UCSD-AML1 (cell line): ENCODE measurements at regions not wholly inside any gene's neighbourhood (a gene's known extent, or its start where the extent isn't known, plus 50 kb on each side); places are given as distances from the start of the nearest gene placed in this dataset.
"Not testable (repeated sequence)": the region's sequence is repeated elsewhere in the genome, so short reads cannot be mapped to it uniquely, and the experiment has no call there.

ENCODE experiments used
- DNase-seq: peaks from one replicate; lab custom pipeline; 2025; ENCODE audit not compliant: unreplicated experiment; lab: John Stamatoyannopoulos, UW

DNA sequence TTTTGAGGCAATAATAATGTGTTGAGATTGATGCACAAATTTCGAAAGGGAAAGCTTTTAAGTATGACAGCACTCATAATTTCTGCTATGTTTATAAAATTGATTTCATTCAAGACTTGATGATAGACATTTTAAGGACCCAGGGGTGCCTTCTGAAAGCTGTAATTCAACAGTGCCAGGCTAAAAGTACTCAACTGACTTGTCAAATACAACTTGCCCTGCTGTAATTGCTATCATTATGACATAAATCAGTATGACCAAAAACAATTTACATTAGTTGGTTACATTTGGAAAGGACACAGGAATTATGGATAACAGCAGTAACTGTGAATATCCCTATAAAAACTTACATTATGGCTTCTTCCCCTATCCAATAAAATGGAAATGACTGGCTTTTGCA is 178.9 kb downstream of the MMUT start:
- no peak for DNase-seq

DNA sequence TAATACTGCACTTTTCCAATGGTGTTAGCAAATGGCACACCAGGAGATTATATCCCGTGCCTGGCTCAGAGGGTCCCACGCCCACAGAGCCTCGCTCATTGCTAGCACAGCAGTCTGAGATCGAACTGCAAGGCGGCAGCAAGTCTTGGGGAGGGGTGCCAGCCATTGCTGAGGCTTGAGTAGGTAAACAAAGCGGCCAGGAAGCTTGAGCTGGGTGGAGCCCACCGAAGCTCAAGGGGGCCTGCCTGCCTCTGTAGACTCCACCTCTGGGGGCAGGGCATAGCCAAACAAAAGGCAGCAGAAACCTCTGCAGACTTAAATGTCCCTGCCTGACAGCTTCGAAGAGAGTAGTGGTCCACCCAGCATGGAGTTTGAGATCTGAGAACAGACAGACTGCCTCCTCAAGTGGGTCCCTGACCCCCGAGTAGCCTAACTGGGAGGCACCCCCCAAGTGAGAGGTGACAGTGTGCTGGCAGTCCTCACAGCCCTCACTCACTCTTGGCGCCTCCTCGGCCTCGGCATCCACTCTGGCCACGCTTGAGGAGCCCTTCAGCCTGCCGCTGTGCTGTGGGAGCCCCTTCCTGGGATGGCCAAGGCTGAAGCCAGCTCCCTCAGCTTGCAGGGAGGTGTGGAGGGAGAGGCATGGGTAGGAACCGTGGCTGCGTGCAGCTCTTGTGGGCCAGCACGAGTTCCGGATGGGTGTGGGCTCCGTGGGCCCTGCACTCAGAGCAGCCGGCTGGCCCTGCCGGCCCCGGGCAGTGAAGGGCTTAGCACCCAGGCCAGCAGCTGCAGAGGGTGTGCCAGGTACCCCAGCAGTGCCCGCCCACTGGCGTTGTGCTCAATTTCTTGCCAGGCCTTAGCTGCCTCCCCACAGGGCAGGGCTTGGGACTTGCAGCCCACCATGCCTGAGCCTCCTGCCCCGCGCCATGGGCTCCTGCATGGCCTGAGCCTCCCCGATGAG is 188.0 kb downstream of the MMUT start:
- not testable (repeated sequence) for DNase-seq

DNA sequence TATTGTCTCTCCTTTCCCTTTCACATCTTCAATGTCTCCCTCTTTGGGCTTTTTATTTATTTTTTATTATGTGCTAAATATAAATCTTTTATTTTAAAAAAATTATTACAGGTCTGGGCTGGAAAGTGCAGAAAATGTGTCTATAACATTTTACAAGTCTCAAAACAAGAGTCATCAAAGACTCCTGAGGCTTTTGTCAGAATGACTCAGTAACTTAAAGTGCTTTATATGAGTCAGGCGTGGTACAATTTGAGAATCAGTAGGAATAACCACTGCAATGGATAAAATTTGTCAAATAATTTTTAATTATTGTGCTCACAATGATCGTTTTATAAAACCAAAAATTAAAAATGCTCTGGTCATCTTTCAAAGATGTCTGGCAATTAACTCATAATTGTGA is 193.9 kb downstream of the MMUT start:
- no peak for DNase-seq

DNA sequence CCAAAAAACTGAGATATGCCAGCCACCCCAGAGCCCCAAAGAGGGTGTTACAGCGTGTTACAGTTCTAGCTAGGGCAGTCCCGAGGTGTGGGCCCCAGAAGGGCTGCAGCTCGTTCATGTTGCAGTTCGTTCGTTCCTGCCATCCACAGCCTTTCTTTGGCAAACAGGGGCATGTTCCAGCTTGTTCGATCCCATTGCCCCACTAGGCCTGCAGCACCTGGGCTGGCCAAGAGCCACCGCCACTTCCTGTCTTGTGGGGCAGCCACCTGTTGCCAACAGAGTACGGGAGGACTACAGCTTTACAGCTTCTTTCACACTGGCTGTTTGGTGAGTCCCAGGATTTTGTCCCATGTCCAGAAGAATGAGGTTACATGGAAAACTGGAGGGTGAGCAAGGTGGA is 198.1 kb downstream of the MMUT start:
- no peak for DNase-seq

DNA sequence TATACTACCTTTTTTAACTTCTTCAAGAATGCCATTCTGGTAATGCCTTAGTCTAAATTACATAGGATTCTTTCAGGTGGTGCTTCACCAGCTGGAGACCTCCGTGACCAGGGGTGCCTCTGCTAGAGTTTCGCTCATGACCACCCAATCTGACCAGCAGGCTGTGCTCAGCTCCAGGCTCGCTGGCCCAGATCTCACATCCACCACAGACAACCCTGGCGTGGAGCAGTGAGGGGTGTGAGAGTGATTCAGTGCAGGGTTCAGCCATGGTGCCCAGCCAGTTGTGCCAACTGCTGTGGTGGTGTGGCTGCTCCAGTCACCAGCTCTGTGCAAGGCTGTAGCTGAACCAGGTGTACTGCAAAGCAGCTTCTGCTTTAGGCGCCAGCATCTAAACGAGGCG is 198.6 kb downstream of the MMUT start:
- no peak for DNase-seq

DNA sequence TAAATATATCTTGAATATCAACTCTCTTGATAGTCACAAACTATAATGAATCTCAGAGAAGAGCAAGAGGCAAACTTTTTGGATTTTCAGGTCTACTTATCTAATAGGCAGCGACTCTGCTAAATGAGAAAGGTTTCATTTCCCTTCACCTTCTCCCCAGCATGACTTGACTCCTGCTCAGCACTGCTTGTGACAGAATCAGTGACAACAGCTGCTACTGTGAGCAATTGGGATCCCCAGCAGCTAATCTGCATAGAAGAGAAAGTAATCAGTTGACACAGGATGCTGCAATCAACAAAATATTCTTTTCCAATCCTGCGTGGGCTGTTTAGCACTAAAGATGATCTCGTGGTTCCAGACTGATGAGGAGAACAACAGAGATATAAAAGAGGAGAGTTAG is 205.5 kb downstream of the MMUT start:
- no peak for DNase-seq

DNA sequence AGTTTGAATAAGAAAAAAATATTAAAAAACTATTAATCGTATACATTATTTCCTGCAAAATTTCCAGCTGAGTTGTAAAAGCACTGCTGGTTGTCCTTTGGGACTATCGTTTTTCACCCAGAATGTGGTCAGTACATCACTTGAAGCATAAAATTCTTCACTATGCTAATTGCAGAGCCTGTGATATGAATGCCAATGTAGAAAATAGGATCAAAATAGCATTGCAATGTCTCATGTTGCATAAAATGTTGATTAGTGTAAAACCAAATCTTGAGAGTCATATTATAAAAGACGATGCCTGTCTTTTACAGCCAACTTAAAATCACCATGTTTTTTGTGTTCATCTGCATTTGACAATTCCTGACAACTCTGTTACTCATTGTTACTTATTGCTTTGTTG is 207.7 kb downstream of the MMUT start:
- DNase-seq = no peak

DNA sequence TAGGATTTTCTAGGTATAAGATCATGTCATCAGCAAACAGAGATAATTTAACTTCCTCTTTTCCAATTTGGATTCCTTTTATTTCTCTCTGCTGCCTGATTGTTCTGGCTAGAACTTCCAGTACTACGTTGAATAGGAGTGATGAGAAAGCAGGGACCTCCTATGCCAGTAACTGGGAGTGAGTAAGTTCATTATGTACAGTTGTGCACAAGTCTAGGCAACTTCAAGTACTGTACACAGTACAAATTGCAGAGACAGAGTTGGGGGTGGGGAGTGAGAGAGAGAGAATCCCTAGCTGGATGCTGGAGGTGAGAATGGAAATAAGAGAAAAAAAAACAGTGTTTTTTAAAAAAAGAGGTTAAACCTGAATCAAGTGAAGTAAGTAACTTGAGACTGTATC is 210.2 kb downstream of the MMUT start:
- DNase-seq = no peak

DNA sequence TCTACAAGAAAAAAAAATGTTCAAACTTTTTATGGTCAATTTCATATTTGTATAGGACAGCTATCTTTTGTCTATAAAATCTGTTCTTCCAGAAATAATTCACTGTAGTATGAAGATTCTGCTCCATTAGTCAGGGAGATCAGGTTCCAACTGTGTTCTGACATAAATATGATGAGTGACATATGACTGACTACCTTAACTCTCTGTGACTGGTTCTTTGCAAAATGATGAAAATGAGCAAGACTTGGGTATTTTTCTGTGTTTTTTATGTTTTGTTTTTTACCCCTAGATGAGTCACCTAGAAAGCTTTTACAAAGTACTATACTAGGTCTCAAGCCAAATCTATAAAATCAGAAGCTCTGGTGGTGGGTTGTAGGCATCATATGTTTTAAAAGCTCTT is 229.6 kb downstream of the MMUT start:
- no peak for DNase-seq

DNA sequence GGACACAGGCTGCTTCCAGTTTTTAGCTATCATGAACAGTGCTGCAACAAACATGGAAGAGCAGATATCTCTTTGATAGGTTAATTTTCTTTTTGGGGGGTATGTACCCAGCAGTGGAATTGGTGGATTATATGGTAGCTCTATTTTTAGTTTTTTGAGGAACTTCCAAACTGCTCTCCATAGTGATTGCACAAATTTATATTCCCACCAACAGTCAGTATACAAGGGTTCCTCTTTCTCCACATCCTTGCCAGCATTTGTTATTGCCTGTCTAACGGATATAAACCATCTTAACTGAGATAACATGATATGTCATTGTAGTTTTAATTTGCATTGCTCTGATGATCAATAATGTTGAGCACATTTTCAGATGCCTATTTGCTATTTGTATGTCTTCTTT is 237.6 kb downstream of the MMUT start:
- no peak for DNase-seq

DNA sequence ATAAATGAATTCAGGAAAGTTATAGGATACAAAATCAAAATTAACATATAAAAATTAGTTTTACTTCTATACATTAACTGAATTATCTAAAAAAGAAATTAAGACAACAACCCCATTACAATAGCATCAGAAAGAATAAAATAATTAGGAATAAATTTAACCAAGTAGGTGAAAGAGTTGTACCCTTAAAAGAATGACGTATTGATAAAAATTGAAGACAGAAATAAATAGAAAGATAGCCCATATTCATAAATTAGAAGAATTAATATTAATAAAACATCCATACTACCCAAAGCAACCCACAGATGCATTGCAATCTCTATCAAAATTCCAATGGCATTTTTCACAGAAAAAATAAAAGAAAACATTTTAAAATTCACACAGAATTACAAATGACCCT is 242.8 kb downstream of the MMUT start:
- no peak for DNase-seq

DNA sequence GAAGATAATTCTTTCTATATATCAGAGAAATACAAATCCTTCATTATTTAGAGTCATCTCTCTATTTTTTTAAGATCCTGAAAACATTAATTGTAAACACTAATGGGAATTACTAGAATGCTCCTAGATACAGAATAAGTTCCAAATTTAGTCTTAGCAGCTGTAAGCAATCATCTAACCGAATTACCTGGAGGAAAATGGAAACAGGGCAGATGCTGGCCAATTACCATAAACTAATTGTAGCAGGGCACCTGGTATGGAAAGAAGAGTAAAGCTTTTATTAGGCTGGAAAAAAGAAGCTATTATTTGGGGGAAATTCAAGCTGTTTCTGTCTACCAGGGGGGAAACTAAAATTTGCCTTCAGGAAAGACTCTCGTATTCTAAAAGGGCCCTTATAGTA is 257.5 kb downstream of the MMUT start:
- DNase-seq = no peak

DNA sequence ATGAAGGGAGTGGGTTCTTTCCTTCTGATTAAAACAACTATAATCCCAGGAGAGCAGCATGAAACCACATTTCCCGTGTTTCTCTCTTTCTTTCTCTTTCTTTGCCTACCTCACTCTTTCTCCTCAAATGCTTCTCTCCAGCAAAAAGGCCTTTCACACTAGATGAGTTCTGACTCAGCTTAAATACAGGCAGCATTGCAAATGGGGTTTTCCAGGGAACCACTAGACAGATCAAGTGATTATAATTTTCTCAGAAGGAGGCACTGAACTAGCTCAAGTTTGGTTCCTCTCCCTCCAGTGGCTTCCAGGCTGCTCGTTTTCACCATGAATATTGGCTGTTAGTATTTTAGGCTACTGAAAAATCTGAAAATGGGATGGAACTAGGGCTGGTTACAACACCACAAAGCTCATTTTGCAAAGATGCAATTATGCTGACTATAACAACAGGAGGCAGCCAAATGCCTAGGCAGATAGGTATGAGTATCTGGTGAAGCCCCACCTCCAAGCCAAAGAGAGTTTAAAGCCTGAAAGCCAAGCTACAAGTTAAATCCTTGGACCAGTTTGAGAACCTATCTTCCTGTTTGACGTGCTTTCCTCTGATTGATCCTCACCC is 260.0 kb downstream of the MMUT start:
- no peak for DNase-seq

DNA sequence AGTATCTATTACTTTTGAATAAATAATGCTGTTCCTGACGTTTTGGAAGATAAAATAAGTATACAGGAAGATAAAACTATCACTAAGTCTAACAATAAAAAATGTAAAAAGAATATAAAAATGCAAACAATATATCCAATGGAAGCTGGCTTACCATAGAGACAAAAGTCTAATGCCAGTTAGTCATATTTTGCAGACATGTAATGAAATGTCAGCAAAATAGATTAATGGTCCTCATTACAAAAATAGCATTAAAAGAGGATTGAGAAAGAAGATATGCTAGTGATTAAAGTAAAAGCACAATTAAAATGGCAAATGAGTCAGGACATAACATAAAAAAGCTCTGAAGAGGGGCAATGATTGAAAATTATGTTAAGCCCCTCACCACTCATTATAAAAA is 265.0 kb downstream of the MMUT start:
- no peak for DNase-seq

DNA sequence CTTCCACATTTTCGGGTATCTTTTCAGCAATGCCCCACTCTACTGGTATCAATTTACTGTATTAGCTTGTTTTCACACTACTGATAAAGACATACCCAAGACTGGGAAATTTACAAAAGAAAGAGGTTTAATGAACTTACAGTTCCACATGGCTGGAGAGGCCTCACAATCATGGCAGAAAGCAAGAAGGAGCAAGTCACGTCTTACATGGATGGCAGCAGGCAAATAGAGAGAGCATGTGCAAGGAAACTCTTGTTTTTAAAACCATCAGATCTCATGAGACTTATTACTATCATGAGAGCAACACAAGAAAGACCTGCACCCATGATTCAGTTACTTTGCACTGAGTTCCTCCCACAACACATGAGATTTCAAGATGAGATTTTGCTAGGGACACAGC is 300.7 kb downstream of the MMUT start:
- not testable (repeated sequence) for DNase-seq

DNA sequence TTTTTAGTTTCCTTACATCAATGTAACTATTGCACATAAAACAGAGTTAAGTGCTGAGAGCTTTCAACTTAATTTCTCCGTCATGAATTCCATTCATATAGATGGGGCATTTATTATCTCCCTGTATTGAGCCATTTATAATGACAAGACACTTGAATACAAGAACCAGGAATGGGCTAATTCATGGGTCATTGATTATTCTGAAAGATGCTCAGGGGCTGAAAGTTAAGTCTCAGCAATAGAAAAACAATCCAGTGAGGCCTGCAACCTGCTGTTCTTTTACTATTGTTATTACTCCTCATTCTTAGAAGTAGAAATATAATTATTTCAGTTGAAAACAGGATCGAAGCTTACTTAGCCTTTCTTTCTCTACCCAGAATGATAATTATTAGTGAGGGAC is 307.7 kb downstream of the MMUT start:
- DNase-seq = no peak

DNA sequence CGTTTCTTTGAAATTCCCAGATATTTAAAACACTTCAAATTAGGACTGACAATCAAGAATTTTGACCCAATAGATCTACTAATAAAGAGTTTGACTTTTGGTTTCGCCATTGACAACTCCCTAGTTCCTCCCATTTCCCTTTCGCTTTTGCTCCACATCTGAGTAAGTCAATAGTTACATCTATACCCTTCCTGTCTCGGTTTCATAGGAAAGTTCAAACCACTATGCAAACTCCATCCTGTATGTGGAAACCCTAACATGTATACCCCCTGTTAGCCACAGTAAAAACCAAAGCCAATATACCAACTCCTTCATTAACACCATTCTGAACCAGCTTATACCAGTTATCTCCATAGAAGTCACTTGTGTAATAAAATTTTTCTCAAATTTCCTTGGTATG is 311.1 kb downstream of the MMUT start:
- no peak for DNase-seq

DNA sequence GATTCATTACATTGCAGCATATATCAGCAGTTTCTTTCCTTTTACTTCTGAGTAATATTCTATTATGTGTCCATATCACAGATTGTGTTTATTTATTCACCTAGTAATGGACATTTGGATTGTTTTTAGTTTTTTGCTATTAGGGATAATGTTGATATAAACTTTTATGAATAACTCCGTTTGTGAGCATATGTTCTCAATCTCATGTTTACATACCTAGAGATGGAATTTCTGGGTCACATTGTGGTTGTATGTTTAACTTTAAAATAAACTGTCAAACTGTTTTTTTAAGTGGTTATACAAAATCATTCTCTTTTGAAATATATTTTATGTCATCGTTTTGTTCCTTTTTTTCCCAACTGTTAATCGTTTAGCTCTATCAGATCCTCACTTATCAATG is 311.6 kb downstream of the MMUT start:
- no peak for DNase-seq

DNA sequence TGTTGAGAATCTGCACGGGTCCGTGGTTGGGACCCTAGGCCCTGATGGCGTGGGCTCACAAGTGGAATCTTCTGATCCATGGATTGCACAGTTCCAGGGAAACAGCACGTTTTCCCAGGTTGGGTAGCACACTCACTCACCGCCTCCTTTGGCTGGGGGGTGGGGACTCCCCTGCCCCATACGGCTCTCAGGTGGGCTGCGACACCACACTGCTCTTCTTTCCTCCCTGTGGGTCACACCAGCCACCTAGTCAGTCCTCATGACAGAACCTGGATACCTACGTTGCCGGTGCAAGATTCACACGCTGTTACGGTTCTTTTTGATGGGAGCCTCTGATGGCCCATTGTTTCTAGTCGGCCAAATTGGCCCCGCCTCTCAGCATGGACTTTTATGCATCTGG is 312.0 kb downstream of the MMUT start:
- DNase-seq = no peak

DNA sequence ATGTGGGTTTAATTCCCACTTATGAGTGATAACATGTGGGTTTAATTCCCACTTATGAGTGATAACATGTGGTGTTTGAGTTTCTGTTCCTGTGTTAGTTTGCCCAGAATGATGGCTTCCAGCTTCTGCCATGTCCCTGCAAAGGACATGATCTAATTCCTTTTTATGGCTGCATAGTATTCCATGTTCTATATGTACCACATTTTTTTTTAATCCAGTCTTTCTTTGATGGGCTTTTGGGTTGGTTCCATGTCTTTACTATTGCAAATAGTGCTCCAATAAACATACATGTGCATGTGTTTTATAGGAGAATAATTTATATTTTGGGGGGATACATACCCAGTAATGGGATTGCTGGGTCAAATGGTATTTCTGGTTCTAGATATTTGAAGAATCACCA is 317.8 kb downstream of the MMUT start:
- no peak for DNase-seq

DNA sequence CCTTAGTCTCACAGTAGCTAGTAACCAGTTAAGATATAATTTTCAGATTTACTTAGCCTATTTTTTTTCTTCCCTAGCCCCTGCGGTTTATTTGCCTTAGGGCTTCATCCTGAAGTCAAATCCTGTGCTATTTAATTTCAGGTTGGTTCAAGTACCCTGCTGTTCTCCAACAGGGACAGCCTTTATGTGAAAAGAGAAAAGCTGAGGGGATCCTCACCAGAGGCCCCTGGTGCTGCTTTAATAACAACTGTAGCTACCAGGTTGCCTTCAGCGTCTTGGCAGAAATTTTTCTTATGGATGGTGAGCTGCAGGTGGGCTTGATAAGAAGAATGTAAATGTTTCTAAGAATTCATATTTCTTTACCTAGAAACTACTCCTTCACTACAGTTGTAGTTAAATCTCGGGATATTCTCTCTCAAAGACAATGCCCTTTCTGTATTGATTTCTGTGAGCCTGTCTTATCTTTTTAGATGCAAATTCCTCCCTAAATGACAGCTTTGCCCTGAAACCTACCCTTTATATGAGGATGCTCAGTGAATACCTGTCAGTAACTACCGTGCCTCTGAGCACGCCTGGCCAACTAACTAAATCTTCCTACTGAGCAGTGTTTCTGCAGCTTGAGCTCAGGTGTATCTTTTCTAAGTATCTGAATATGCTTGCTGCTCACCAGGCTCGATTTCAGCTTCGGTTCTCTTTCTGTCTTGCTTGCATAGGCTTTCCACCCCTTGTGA is 320.5 kb downstream of the MMUT start:
- DNase-seq = no peak

DNA sequence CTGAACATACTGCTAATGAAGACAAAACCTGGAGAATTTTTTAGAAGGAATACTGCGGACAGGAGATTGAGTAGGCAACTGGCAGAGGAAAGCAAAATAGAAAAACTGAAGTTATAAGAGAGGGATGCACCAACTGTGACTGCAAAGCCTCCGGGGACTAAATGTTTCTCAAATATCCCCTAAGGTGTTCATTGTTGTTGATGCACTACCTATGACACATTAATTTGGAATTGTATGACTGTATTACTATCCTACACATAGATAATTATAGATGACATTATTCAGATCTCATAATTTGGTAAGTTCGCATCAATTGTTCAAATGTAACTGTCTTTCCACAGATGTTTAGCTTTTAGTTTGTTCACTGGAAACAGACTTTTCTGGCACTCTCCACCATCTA is 341.1 kb downstream of the MMUT start:
- DNase-seq = no peak
